CD14-positive monocyte (primary cell): ENCODE measurements at regions not wholly inside any gene's neighbourhood (a gene's known extent, or its start where the extent isn't known, plus 50 kb on each side); places are given as distances from the start of the nearest gene placed in this dataset.

Experiments
- DNase-seq, 3 donors: peaks; one replicate each; pipeline ENCODE4 v3.0.0-alpha.2; 2011 to 2022
- H2AFZ ChIP-seq: 2 replicates; pipeline ENCODE4 v1.6.0; 2012; ENCODE audit warnings: mild to moderate bottlenecking, low read depth, low read length, inconsistent platforms; ENCODE audit not compliant: insufficient read depth, poor library complexity, severe bottlenecking
- H3K27ac ChIP-seq, 2 donors: 1 replicate in 1 of 2; 2 replicates in 1 of 2; pipeline ENCODE4 v1.5.1; 2012 to 2013; ENCODE audit warnings: low read length in 2 of 2, control low read depth in 1 of 2, inconsistent platforms in 1 of 2, low read depth in 1 of 2, mild to moderate bottlenecking in 1 of 2
- H3K27me3 ChIP-seq, 2 donors: one replicate each; pipeline versions ENCODE4 v1.6.0 to v1.6.1; 2011 to 2013; ENCODE audit warnings: low read length in 2 of 2; ENCODE audit not compliant: control insufficient read depth in 2 of 2, insufficient read depth in 2 of 2
- H3K36me3 ChIP-seq, 2 donors: replicated peaks in 1 of 2; 1 replicate in 1 of 2; 2 replicates in 1 of 2; pipeline versions ENCODE4 v1.5.1 to v1.6.1; 2012 to 2013; ENCODE audit warnings: low read length in 2 of 2, control low read depth in 1 of 2, inconsistent platforms in 1 of 2, mild to moderate bottlenecking in 1 of 2; ENCODE audit not compliant: insufficient read depth in 2 of 2, control insufficient read depth in 1 of 2
- H3K4me1 ChIP-seq, 2 donors: 1 replicate in 1 of 2; 2 replicates in 1 of 2; pipeline versions ENCODE4 v1.5.1 to v1.6.1; 2012 to 2013; ENCODE audit warnings: low read length in 2 of 2, control low read depth in 1 of 2, inconsistent platforms in 1 of 2, mild to moderate bottlenecking in 1 of 2, moderate library complexity in 1 of 2; ENCODE audit not compliant: insufficient read depth in 2 of 2, control insufficient read depth in 1 of 2
- H3K4me2 ChIP-seq: replicated peaks from 2 replicates; pipeline ENCODE3; 2012; ENCODE audit warnings: low read length, moderate library complexity, mild to moderate bottlenecking; ENCODE audit not compliant: poor library complexity, severe bottlenecking; ENCODE audit errors: extremely low read depth
- H3K4me3 ChIP-seq, 3 experiments: fragments of 200-600 bp in 1 of 3; sonication (generic) in 1 of 3; replicated peaks in 1 of 3; 1 replicate in 2 of 3; 2 replicates in 1 of 3; pipeline ENCODE4 v1.5.1; 2011 to 2013; ENCODE audit warnings: low read length in 3 of 3, mild to moderate bottlenecking in 3 of 3, control low read depth in 2 of 3, low read depth in 2 of 3, inconsistent platforms in 1 of 3, moderate library complexity in 1 of 3
- H3K79me2 ChIP-seq: 2 replicates; pipeline ENCODE4 v1.6.0; 2012; ENCODE audit warnings: mild to moderate bottlenecking, control low read depth, inconsistent platforms, low read length, moderate library complexity; ENCODE audit not compliant: insufficient read depth
- H3K9ac ChIP-seq: 2 replicates; pipeline ENCODE4 v1.6.0; 2017; ENCODE audit warnings: low read length, mild to moderate bottlenecking; ENCODE audit not compliant: insufficient read depth, poor library complexity, severe bottlenecking
- H3K9me3 ChIP-seq, 2 donors: replicated peaks in 1 of 2; 1 replicate in 1 of 2; 2 replicates in 1 of 2; pipeline versions ENCODE4 v1.5.1 to v1.6.1; 2012 to 2013; ENCODE audit warnings: low read length in 2 of 2, control low read depth in 1 of 2; ENCODE audit not compliant: control insufficient read depth in 1 of 2, insufficient read depth in 1 of 2
- H4K20me1 ChIP-seq: 2 replicates; pipeline ENCODE4 v1.6.0; 2012; ENCODE audit warnings: mild to moderate bottlenecking, low read length, control low read depth, moderate library complexity; ENCODE audit not compliant: insufficient read depth
- H3K27ac Mint-ChIP-seq, 7 donors: one replicate each; pipeline ENCODE4 v1.8.0; 2020; ENCODE audit warnings: mild to moderate bottlenecking in 7 of 7, mixed read lengths in 7 of 7, moderate library complexity in 6 of 7, inconsistent platforms in 2 of 7
- H3K27me3 Mint-ChIP-seq, 3 donors: one replicate each; pipeline ENCODE4 v1.8.0; 2021 to 2022; ENCODE audit warnings: low read depth in 3 of 3, mild to moderate bottlenecking in 3 of 3, mixed read lengths in 3 of 3, moderate library complexity in 3 of 3, inconsistent platforms in 1 of 3
- H3K36me3 Mint-ChIP-seq, 2 donors: one replicate each; pipeline ENCODE4 v1.8.0; 2020; ENCODE audit warnings: mixed read lengths in 2 of 2, inconsistent platforms in 1 of 2, mild to moderate bottlenecking in 1 of 2
- H3K4me1 Mint-ChIP-seq: one replicate; pipeline ENCODE4 v1.8.0; 2020; ENCODE audit warnings: mild to moderate bottlenecking, mixed read lengths
- H3K4me3 Mint-ChIP-seq, 2 donors: one replicate each; pipeline ENCODE4 v1.8.0; 2020; ENCODE audit warnings: mild to moderate bottlenecking in 2 of 2, mixed read lengths in 2 of 2, moderate library complexity in 1 of 2
- H3K9me3 Mint-ChIP-seq, 7 donors: one replicate each; pipeline ENCODE4 v1.8.0; 2020 to 2022; ENCODE audit warnings: mixed read lengths in 7 of 7, mild to moderate bottlenecking in 6 of 7, moderate library complexity in 6 of 7, inconsistent platforms in 2 of 7
- CTCF ChIP-seq: fragments of 200-600 bp; IDR thresholded peaks from one replicate; pipeline ENCODE4 v1.8.0; 2022; ENCODE audit warnings: antibody characterized with exemption, mild to moderate bottlenecking
- WGBS: methylation state at CpG from one replicate; pipeline ENCODE4 v1.1.5; 2013; ENCODE audit warnings: missing lambda C conversion rate; ENCODE audit not compliant: insufficient coverage; 5-methylcytosine and 5-hydroxymethylcytosine counted together
- intact Hi-C, 2 donors: fragments of 100-400 bp; cut with micrococcal nuclease; formaldehyde crosslinking; loops; one replicate each; pipeline versions ENCODE4 v1.15.0 to v1.15.1; 2023

- Histone ChIP-seq H3K9me3 (no peaks in the 10 kb centered on the region), H3K4me1 (peaks cover 9 to 11% of the 10 kb centered on the region in 2 donors), H3K36me3 (no peaks in the 10 kb centered on the region), H3K27me3 (no peaks in the 10 kb centered on the region), H4K20me1 (no peaks in the 10 kb centered on the region), H3K79me2 (no peaks in the 10 kb centered on the region), H3K27ac (no peak overlapping the region), H3K9ac (no peak overlapping the region), H2AFZ (no peak overlapping the region), H3K4me3 (no peak overlapping the region), H3K4me2 (no peak overlapping the region)
- Mint-ChIP-seq H3K27ac (no peak overlapping the region), H3K9me3 (no peaks in the 10 kb centered on the region), H3K4me3 (no peak overlapping the region), H3K4me1 (peaks cover 17% of the 10 kb centered on the region), H3K36me3 (no peaks in the 10 kb centered on the region), H3K27me3 (peaks cover 0 to 2% (median 1%) of the 10 kb centered on the region in 3 donors)
- no peak for DNase-seq
- TF ChIP-seq CTCF, result no peak
- intact Hi-C loops, result no loop called here
- no CpG with 5 or more reads among the region's 1 CpG for WGBS
Observed at GRCh38 chr1:199403531-199404116, 623.9 kb upstream of the NR5A2 start.

DNA sequence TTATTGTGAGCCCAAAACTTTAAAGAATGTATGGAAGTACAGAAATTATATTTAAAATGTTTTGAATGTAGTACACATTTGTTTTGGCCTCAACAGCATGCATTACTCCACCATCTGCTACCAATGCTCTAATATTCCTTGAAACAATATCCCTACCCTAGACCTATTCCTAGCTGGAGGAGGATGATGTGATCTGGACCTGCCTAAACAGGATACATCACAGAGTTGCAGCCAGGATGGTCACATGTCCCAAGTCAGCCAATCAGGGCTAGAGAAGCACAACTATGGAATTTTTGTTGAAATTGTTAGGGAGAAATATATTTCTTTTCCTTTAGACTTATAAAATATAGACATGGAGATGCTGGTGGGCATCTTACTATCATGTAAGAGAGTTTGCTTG, 623.3 kb upstream of the NR5A2 start:
- Histone ChIP-seq H3K4me2 (no peak overlapping the region), H2AFZ (no peak overlapping the region), H3K79me2 (no peaks in the 10 kb centered on the region), H3K27me3 (no peaks in the 10 kb centered on the region), H3K4me3 (no peak overlapping the region), H3K36me3 (no peaks in the 10 kb centered on the region), H3K27ac (no peak overlapping the region), H3K4me1 (peaks cover 9 to 11% of the 10 kb centered on the region in 2 donors), H3K9me3 (no peaks in the 10 kb centered on the region), H3K9ac (no peak overlapping the region), H4K20me1 (no peaks in the 10 kb centered on the region)
- no peak for DNase-seq
- peak overlapping the region in 1 of 7 donors; percentile 40 for H3K27ac Mint-ChIP-seq
- TF ChIP-seq CTCF, result no peak
- H3K9me3 Mint-ChIP-seq, result no peaks in the 10 kb centered on the region
- peaks cover 0 to 2% (median 2%) of the 10 kb centered on the region in 3 donors for H3K27me3 Mint-ChIP-seq
- no peaks in the 10 kb centered on the region for H3K36me3 Mint-ChIP-seq
- intact Hi-C loops, result no loop called here
- peaks cover 17% of the 10 kb centered on the region for H3K4me1 Mint-ChIP-seq
- H3K4me3 Mint-ChIP-seq, result no peak overlapping the region
